ENCODE measurements at regions not wholly inside any gene's neighbourhood (a gene's known extent, or its start where the extent isn't known, plus 50 kb on each side); places are given as distances from the start of the nearest gene placed in this dataset.

DNA sequence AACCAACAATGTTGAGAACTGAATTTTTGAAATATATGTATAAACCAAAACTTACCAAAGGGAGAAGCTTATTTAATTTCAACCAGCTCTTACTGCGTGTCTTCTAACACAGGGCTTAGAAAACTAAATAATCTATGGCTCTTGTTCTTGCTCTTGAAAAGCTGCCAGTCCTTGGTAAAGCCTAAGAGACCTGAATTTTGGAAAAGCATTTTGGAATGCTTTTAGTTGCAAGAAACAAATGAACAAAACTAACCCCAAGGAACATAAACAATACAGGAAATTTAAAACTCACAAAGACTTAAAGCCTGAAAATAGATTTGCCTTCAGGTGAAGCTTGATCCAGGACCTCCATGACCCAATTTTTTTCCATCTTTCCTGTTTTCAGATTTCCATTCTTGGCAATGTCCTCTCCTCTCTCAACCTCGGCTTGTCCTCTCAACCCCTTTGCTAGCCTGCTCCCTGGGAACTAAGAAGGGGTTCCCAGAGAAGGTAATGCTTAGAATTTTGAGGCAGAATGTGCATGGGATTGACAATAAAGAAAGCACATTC lies 169.8 kb upstream of the NCK2 start:
- TF ChIP-seq, protein P1, sequence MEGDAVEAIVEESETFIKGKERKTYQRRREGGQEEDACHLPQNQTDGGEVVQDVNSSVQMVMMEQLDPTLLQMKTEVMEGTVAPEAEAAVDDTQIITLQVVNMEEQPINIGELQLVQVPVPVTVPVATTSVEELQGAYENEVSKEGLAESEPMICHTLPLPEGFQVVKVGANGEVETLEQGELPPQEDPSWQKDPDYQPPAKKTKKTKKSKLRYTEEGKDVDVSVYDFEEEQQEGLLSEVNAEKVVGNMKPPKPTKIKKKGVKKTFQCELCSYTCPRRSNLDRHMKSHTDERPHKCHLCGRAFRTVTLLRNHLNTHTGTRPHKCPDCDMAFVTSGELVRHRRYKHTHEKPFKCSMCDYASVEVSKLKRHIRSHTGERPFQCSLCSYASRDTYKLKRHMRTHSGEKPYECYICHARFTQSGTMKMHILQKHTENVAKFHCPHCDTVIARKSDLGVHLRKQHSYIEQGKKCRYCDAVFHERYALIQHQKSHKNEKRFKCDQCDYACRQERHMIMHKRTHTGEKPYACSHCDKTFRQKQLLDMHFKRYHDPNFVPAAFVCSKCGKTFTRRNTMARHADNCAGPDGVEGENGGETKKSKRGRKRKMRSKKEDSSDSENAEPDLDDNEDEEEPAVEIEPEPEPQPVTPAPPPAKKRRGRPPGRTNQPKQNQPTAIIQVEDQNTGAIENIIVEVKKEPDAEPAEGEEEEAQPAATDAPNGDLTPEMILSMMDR (IDR thresholded peaks at IDR 0.05; ENCODE audit: control insufficient read depth, extremely low read depth, insufficient read depth), result no peak

DNA sequence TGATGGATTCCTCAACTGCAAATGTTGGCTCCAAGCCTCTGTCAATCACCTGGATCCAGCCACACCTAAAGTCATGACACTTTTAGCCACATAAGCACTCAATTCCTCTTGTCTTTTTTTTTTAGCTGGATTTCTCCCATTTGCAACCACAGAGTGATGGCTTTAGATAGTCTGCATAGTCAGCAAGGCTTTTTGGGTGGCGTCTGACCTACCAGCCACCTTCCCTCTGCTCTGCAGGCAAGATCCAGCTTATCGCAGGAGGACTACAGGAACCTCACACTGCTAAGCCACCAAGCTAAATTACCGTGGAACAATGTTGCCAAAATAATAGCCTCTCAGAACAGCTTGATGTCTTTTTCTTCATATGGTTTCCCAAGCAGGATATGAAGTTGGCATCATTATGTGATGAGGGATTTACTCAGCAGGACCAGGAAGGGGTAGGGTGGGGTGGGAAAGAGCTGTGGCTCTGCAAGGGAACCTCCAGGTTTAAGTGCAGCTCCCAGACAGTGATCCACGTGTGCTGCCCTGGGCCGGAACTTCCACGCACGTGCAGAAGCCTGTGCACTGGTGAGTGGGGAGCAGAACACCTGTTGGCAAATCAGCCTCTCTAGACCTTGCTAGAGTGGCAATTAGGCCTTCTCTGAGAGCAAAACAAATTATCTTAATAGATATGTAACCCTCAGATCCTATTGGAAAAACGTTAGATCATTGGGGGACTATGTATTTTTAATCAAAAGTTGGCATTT lies 170.6 kb upstream of the NCK2 start:
- DNase-seq (ENCODE audit: low read depth), result no peak
- TF ChIP-seq, protein P1 (IDR thresholded peaks at IDR 0.05; ENCODE audit: control insufficient read depth, extremely low read depth, insufficient read depth), result no peak
- H3K4me3 ChIP-seq (ENCODE audit: low read depth, low read length), result no peak overlapping the region

More for the DNA sequence above, 169.8 kb upstream of the NCK2 start:
- no peak for DNase-seq (ENCODE audit: low read depth)
- H3K4me3 ChIP-seq (ENCODE audit: low read depth, low read length), result no peak overlapping the region

DNA sequence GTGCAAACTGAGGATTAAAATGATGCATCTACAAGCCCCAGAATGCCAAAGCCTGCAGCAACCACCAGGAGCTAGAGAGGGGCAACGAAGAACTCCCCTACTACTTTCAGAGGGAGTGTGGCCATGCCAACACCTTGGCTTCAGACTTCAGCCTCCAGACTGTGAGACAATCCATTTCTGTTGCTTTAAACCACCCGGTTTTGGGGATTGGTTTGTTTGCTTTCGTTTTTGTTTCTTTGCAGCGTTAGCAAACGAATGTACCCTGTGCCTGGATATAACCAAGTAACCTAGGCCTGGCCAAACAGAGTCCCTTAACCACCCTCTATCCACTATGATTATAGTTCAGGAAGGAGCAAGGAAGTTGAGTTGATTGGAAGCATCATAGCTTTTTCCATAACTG lies 171.2 kb upstream of the NCK2 start:
- H3K4me3 ChIP-seq (ENCODE audit: low read depth, low read length), result no peak overlapping the region
- TF ChIP-seq, protein P1 (IDR thresholded peaks at IDR 0.05; ENCODE audit: control insufficient read depth, extremely low read depth, insufficient read depth), result no peak

DNA sequence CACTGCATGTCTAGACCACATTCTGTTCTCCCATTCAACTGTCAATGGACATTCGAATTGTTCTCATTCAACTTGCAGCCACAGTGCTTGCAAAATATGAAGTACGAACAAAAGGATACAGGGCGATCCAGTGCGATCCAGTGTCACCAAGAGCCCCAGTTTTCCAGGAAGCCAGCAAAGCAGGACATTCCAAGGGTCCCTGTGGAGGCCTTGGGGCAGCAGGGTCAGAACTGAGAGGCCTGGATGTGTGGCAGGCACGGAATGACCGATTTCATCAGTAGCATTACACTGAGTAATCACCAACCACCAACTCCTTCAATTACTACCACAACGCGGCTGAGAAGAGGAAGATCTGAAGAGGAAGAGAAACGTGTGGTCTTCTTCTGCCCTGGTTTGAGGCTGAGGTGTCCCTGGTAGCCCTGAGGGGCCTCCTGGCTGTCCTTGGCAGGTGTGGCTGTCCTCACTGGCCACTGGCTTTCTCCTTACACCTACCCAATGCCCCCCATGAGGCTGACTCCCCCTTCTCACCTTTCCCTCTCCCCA lies 172.7 kb upstream of the FHL2 start:
- DNase-seq (ENCODE audit: low read depth), result no peak
- TF ChIP-seq, protein P1 (IDR thresholded peaks at IDR 0.05; ENCODE audit: control insufficient read depth, extremely low read depth, insufficient read depth), result no peak

More for the DNA sequence above, 171.2 kb upstream of the NCK2 start:
- DNase-seq (ENCODE audit: low read depth), result no peak

DNA sequence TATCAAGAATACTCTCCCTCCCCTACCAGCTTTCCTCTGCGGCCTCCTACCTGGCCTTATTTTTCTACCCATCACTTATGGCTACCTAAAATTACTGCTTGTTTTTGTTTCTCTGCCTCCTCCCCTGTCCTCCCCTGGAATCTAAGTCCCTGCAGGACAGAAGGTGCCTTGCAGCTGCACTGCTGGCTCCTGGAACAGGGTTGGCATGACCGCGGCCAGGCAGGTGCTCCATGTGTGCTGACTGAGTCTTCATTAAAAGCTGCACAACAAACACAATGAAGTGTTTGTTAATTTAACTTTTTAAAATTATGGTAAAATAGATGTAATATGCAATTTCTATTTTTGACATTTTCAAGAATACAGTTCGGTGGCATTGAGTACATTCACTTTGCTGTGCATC lies 171.9 kb upstream of the FHL2 start:
- TF ChIP-seq, protein P1 (IDR thresholded peaks at IDR 0.05; ENCODE audit: control insufficient read depth, extremely low read depth, insufficient read depth), result no peak

More for the DNA sequence above, 172.7 kb upstream of the FHL2 start:
- H3K4me3 ChIP-seq (ENCODE audit: low read depth, low read length), result no peak overlapping the region

DNA sequence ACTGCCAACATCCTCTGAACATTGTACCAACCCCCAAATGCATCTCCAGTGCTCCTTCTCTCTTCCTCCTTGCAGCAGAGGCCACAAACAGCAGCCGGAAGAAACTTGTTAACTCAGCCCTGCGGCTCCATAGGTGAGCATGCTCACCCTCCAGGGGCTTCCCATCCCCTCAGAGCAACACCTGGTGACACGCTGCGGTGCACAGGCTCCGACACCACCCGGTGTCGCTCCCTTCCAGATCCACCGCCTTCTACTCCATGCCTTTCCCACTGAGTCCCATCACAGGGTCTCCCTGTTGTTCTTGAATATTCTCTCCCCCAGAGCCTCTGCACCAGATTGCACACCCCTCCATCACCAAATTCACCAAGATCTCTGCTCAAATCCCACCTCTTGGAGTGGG lies 171.5 kb upstream of the FHL2 start:
- TF ChIP-seq, protein P1 (IDR thresholded peaks at IDR 0.05; ENCODE audit: control insufficient read depth, extremely low read depth, insufficient read depth), result no peak
- DNase-seq (ENCODE audit: low read depth), result no peak
- H3K4me3 ChIP-seq (ENCODE audit: low read depth, low read length), result no peak overlapping the region

More for the DNA sequence above, 171.9 kb upstream of the FHL2 start:
- H3K4me3 ChIP-seq (ENCODE audit: low read depth, low read length), result no peak overlapping the region
- DNase-seq (ENCODE audit: low read depth), result no peak

Measured in LNCaP clone FGC (cell line).